ENCODE measurements at regions not wholly inside any gene's neighbourhood (a gene's known extent, or its start where the extent isn't known, plus 50 kb on each side); places are given as distances from the start of the nearest gene placed in this dataset.

DNA sequence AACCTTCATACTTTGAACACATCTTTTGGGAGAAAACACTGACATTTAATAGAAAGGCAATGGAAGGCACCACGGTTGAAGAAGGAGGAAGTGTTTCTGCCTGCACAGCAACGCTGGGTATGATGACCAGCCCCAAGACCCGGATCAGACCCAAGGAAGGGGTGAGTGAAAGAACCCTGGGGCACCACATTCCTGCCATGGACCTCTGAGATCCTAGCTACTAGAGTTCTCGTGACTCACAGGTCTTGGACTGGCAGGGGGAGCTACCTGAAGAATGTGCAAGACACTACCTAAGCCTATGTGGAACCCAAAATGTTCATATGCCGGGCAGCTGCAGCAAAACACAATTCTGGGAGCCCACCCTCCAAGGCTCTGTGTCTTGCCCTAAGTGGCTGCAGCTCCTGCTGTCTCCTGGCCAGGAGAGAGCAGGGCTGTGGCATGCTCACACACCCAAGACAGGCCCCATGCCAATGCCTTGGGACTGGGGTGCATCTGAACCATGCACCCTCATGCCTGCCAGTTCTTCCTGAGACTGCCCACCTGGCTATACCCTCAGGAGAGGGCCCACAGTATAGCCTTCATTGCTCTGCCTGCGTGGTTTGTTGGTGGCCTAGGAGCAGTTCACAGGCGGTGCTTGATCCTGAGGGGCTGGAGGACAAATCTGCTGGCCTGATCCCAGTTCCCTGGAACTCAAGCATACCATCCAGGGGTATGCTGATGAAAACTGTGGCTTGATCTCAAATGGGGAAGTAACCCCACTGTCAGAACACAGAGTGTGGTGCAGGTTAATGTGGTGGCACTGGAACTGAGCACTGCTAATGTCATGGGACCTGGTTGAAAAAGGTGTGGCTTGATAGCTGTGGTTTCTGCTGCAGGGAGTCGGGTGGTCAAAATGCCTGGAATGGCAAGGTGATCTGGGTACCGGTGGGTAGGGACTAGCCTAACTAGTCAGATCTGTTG lies 353.3 kb upstream of the ARHGEF26 start:
- in situ Hi-C loops (cut with MboI; ENCODE audit: low sequenced_read_pairs, unreplicated experiment): loop anchor here (25.0 kb wide), 2 partner anchors 606 to 731 kb away; partner anchors contain the start of gene RAP2B

DNA sequence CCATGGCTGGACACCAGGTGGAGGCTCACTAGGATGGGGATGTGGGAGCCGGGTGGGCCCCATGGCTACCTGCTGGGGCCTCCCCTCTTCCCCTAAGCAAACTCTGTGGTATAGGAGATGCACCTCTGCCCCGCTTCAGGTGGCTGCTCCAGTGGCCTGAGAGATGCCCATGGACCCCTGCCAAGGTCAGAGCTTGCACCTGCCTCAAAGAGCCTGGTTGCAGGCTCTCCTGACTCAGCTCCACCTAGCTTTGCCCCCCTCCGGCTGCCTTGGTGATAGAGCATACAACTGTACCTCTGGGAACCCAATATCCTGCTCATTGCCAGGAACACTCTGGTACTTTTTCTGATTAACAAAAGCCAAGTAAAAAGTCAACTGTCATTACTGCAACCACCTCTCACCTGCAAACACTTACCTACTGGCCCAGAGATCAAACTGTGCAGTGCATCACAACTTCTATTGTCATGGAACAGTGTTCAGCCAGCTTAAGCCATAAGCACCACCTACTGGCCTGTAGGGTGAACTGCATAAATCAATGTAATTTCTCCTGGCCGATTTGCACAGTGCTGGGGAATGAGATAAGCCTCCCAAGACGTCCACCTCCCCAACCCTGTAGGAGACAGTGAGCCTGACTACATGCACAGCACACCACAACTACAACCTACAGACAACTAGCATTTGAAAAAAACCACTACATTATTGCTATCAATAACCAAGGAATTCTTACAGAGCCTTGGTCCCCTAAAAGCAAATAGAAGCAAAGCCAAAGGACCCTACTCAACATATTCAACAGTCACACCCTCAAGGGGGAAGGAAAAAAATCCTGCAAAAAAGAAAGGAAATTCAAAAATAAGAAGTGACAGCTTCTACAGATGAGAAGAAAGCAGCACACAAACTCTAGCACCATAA lies 352.4 kb upstream of the ARHGEF26 start:
- in situ Hi-C loops (cut with MboI; ENCODE audit: low sequenced_read_pairs, unreplicated experiment): loop anchor here (25.0 kb wide), 2 partner anchors 607 to 732 kb away; partner anchors contain the start of gene RAP2B
- DNase-seq (ENCODE audit: low spot score): peak; percentile 52
- TF ChIP-seq, protein P1, sequence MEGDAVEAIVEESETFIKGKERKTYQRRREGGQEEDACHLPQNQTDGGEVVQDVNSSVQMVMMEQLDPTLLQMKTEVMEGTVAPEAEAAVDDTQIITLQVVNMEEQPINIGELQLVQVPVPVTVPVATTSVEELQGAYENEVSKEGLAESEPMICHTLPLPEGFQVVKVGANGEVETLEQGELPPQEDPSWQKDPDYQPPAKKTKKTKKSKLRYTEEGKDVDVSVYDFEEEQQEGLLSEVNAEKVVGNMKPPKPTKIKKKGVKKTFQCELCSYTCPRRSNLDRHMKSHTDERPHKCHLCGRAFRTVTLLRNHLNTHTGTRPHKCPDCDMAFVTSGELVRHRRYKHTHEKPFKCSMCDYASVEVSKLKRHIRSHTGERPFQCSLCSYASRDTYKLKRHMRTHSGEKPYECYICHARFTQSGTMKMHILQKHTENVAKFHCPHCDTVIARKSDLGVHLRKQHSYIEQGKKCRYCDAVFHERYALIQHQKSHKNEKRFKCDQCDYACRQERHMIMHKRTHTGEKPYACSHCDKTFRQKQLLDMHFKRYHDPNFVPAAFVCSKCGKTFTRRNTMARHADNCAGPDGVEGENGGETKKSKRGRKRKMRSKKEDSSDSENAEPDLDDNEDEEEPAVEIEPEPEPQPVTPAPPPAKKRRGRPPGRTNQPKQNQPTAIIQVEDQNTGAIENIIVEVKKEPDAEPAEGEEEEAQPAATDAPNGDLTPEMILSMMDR (IDR thresholded peaks at IDR 0.05; ENCODE audit: borderline replicate concordance, control extremely low read depth, extremely low read depth, insufficient read depth, missing control alignments): peak; percentile 73

More for the DNA sequence above, 353.3 kb upstream of the ARHGEF26 start:
- no peak for DNase-seq (ENCODE audit: low spot score)
- TF ChIP-seq, protein P1 (IDR thresholded peaks at IDR 0.05; ENCODE audit: borderline replicate concordance, control extremely low read depth, extremely low read depth, insufficient read depth, missing control alignments): no peak

DNA sequence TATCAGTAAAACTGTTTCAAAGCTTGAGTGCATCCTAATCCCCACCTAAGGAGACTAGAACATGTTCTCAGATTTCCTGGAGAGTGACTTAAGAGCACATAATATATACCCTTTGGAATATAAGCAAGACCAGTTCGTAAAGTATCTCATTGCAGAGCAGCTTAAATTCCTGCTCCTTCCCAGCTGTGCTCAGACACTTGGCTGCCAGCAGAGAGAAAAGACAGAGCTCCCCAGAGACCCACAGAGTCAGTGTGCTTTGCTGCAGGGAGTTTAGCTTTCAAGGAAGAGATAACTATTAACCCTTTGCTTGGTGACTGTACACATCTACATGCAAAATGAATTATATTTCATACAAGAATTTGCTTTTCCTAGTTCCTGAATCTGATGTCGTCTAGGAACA lies 338.1 kb upstream of the ARHGEF26 start:
- no peak for DNase-seq (ENCODE audit: low spot score)
- in situ Hi-C loops (cut with MboI; ENCODE audit: low sequenced_read_pairs, unreplicated experiment): no loop called here

DNA sequence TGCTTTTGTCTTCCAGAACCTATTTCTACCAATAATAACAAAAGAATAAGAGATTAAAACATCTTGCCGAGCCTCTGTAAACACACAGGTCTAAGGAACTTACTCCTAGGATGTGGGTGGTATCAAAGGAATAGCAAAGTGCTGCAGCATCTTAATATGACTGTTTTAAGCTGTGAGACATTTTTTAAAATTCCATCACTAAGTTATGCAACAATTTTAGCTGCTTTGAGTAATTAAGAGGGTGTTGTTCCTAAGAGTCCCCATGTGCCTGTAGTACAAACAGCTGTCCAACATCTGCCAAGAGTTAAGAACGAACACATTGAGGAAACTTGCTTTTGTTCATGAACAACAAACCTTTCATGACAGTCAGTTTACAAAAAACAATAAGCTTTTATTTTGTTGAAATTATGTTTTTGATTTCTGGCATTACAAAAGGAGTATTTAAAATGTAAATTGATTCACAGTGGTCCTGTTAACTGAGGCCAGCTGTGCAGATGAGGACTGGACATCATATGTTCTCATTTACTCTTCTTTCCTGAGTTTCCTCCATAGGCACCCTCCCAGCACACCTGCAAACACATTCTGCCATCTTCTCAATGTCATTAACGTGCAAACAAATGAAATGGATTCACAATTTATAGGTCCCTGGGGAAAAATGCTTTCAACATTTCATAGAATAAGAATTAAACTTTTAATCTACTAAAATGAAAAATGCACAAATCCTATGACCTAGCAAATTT lies 337.3 kb upstream of the ARHGEF26 start:
- in situ Hi-C loops (cut with MboI; ENCODE audit: low sequenced_read_pairs, unreplicated experiment): no loop called here

More for the DNA sequence above, 338.1 kb upstream of the ARHGEF26 start:
- TF ChIP-seq, protein P1 (IDR thresholded peaks at IDR 0.05; ENCODE audit: borderline replicate concordance, control extremely low read depth, extremely low read depth, insufficient read depth, missing control alignments): no peak

DNA sequence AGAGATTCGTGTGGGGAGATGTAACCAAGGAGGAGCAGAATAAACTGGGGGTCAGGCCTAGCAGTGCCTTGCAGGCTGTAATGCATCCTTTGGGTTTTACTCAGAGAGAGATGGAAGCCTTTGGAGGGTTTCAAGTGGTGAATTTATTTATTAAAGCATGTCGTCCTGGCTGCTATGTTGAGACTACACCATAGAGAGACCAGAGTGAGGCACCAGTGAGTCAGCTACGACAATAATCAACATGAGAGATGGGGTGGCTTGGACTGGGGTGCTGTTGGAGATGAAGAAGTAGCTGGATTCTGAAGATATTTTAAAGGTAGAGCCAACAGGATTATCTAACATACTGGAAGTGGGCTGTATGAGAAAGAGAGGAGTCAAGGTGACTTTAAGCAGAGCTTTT lies 335.3 kb upstream of the ARHGEF26 start:
- TF ChIP-seq, protein P1 (IDR thresholded peaks at IDR 0.05; ENCODE audit: borderline replicate concordance, control extremely low read depth, extremely low read depth, insufficient read depth, missing control alignments): no peak
- DNase-seq (ENCODE audit: low spot score): no peak
- in situ Hi-C loops (cut with MboI; ENCODE audit: low sequenced_read_pairs, unreplicated experiment): no loop called here

More for the DNA sequence above, 337.3 kb upstream of the ARHGEF26 start:
- TF ChIP-seq, protein P1 (IDR thresholded peaks at IDR 0.05; ENCODE audit: borderline replicate concordance, control extremely low read depth, extremely low read depth, insufficient read depth, missing control alignments): no peak
- no peak for DNase-seq (ENCODE audit: low spot score)
